GM23248 (cell line): ENCODE measurements at regions not wholly inside any gene's neighbourhood (a gene's known extent, or its start where the extent isn't known, plus 50 kb on each side); places are given as distances from the start of the nearest gene placed in this dataset.

ENCODE experiments used
- DNase-seq: peaks from one replicate; pipeline ENCODE4 v3.0.0-alpha.2; 2015
- H2AFZ ChIP-seq: fragments of 200-600 bp; sonication (generic); 2 replicates; pipeline ENCODE4 v1.6.1; 2016; ENCODE audit warnings: antibody characterized with exemption
- H3F3A ChIP-seq: fragments of 200-600 bp; sonication (generic); 2 replicates; pipeline ENCODE4 v1.6.1; 2016; ENCODE audit warnings: mild to moderate bottlenecking, antibody characterized with exemption, mixed run types; ENCODE audit not compliant: insufficient read depth
- H3K27ac ChIP-seq: fragments of 200-600 bp; sonication (generic); 2 replicates; pipeline ENCODE4 v1.5.1; 2016; ENCODE audit warnings: mild to moderate bottlenecking
- H3K27me3 ChIP-seq: fragments of 200-600 bp; sonication (generic); replicated peaks from 2 replicates; pipeline ENCODE4 v1.6.1; 2016; ENCODE audit warnings: mild to moderate bottlenecking; ENCODE audit not compliant: insufficient read depth
- H3K36me3 ChIP-seq: fragments of 200-600 bp; sonication (generic); 2 replicates; pipeline ENCODE4 v1.6.1; 2016; ENCODE audit warnings: low read depth, mild to moderate bottlenecking
- H3K4me1 ChIP-seq: fragments of 200-600 bp; sonication (generic); 2 replicates; pipeline ENCODE4 v1.6.1; 2016; ENCODE audit warnings: mild to moderate bottlenecking; ENCODE audit not compliant: insufficient read depth
- H3K4me2 ChIP-seq: fragments of 200-600 bp; sonication (generic); one replicate; pipeline ENCODE4 v1.6.1; 2016; ENCODE audit warnings: mild to moderate bottlenecking; ENCODE audit not compliant: unreplicated experiment
- H3K4me3 ChIP-seq: fragments of 200-600 bp; sonication (generic); 2 replicates; pipeline ENCODE4 v1.5.1; 2016; ENCODE audit warnings: mild to moderate bottlenecking
- H3K79me2 ChIP-seq: fragments of 200-600 bp; sonication (generic); 2 replicates; pipeline ENCODE4 v1.6.1; 2016; ENCODE audit warnings: mild to moderate bottlenecking; ENCODE audit not compliant: insufficient read depth
- H3K9ac ChIP-seq: fragments of 200-600 bp; sonication (generic); 2 replicates; pipeline ENCODE4 v1.6.1; 2016; ENCODE audit warnings: mild to moderate bottlenecking
- H3K9me2 ChIP-seq: fragments of 200-600 bp; sonication (generic); 2 replicates; pipeline ENCODE4 v1.6.1; 2016; ENCODE audit warnings: mixed run types, mild to moderate bottlenecking, moderate library complexity; ENCODE audit not compliant: insufficient read depth
- H3K9me3 ChIP-seq: fragments of 200-600 bp; sonication (generic); one replicate; pipeline ENCODE4 v1.6.1; 2017; ENCODE audit warnings: low read depth
- H4K20me1 ChIP-seq: fragments of 200-600 bp; sonication (generic); 2 replicates; pipeline ENCODE4 v1.6.0; 2016; ENCODE audit not compliant: insufficient read depth
- EZH2 ChIP-seq: fragments of 200-600 bp; sonication (generic); IDR thresholded peaks from 2 replicates; pipeline ENCODE4 v1.6.1; 2018; ENCODE audit warnings: antibody characterized with exemption, mild to moderate bottlenecking; ENCODE audit not compliant: insufficient read depth, poor library complexity, severe bottlenecking
- EZH2phosphoT487 ChIP-seq: fragments of 200-600 bp; sonication (generic); IDR thresholded peaks from 2 replicates; pipeline ENCODE4 v1.6.1; 2018; ENCODE audit warnings: antibody characterized with exemption, moderate library complexity, mild to moderate bottlenecking, low read depth; ENCODE audit not compliant: insufficient read depth
- WGBS, 2 experiments: methylation state at CpG; one replicate each; pipeline ENCODE4 v1.1.6; 2015 to 2017; ENCODE audit warnings: low lambda C conversion rate in 2 of 2, low coverage in 1 of 2; ENCODE audit errors: missing lambda C conversion rate in 2 of 2; 5-methylcytosine and 5-hydroxymethylcytosine counted together
- in situ Hi-C: fragments of 300-500 bp; cut with MboI; formaldehyde crosslinking; loops from 2 replicates; pipeline ENCODE4 v1.15.0; 2020

GRCh38 chr7:66556177-66556548 is 72.5 kb upstream of the KCTD7 start:
- peaks cover 4% of the 10 kb centered on the region; the same call in 1 of the 2 replicates for H4K20me1 ChIP-seq
- in situ Hi-C loops, result no loop called here
- TF ChIP-seq EZH2phosphoT487, result no peak
- no peak for TF ChIP-seq EZH2
- peaks cover 20% of the 10 kb centered on the region for H3K36me3 ChIP-seq
- no peaks in the 10 kb centered on the region for H3K9me3 ChIP-seq
- WGBS, 2 experiments, result 96 to 98% methylated on average over 24 to 37 of the region's 41 CpGs
- H3F3A ChIP-seq, result peaks cover 49% of the 10 kb centered on the region
- H3K4me3 ChIP-seq, result no peak overlapping the region
- H3K27ac ChIP-seq, result no peak overlapping the region
- no peak for DNase-seq
- H3K4me1 ChIP-seq, result peaks cover 39% of the 10 kb centered on the region
- H2AFZ ChIP-seq, result no peak overlapping the region
- H3K4me2 ChIP-seq, result no peak overlapping the region
- peaks cover 64% of the 10 kb centered on the region for H3K79me2 ChIP-seq
- H3K27me3 ChIP-seq, result no peaks in the 10 kb centered on the region
- no peak overlapping the region for H3K9ac ChIP-seq
- no peaks in the 10 kb centered on the region for H3K9me2 ChIP-seq

- no peak overlapping the region for H3K4me2 ChIP-seq
- peaks cover 35% of the 10 kb centered on the region for H3K4me1 ChIP-seq
- no peaks in the 10 kb centered on the region for H3K9me2 ChIP-seq
- 93 to 95% methylated on average over 49 to 54 of the region's 54 CpGs for WGBS, 2 experiments
- no peak overlapping the region for H3K9ac ChIP-seq
- no peak overlapping the region for H2AFZ ChIP-seq
- DNase-seq, result no peak
- no peak overlapping the region for H3K27ac ChIP-seq
- H3K4me3 ChIP-seq, result no peak overlapping the region
- in situ Hi-C loops, result no loop called here
- H3K27me3 ChIP-seq, result no peaks in the 10 kb centered on the region
- peaks cover 64% of the 10 kb centered on the region for H3K79me2 ChIP-seq
- peaks cover 47% of the 10 kb centered on the region for H3F3A ChIP-seq
- no peaks in the 10 kb centered on the region for H3K9me3 ChIP-seq
- peaks cover 20% of the 10 kb centered on the region for H3K36me3 ChIP-seq
- TF ChIP-seq EZH2 (no peak), EZH2phosphoT487 (no peak)
- peaks cover 4% of the 10 kb centered on the region; the same call in 1 of the 2 replicates for H4K20me1 ChIP-seq
Observed at GRCh38 chr7:66556549-66557213, 72.0 kb upstream of the KCTD7 start.

- no peak overlapping the region for H3K4me2 ChIP-seq
- TF ChIP-seq EZH2phosphoT487 (no peak), EZH2 (no peak)
- no peak overlapping the region for H3K9ac ChIP-seq
- H3K36me3 ChIP-seq, result peaks cover 20% of the 10 kb centered on the region
- peak; percentile 69 for DNase-seq
- no peak overlapping the region for H3K4me3 ChIP-seq
- H2AFZ ChIP-seq, result no peak overlapping the region
- H3K9me3 ChIP-seq, result no peaks in the 10 kb centered on the region
- no peak overlapping the region for H3K27ac ChIP-seq
- no peaks in the 10 kb centered on the region for H3K9me2 ChIP-seq
- no peaks in the 10 kb centered on the region for H3K27me3 ChIP-seq
- WGBS, 2 experiments, result 39 to 42% methylated on average over 34 to 39 of the region's 40 CpGs
- peaks cover 4% of the 10 kb centered on the region; the same call in 1 of the 2 replicates for H4K20me1 ChIP-seq
- peaks cover 71% of the 10 kb centered on the region for H3K79me2 ChIP-seq
- peaks cover 41% of the 10 kb centered on the region for H3F3A ChIP-seq
- peaks cover 29% of the 10 kb centered on the region for H3K4me1 ChIP-seq
- in situ Hi-C loops, result no loop called here
Observed at GRCh38 chr7:66557214-66558200, 71.2 kb upstream of the KCTD7 start.

- TF ChIP-seq EZH2phosphoT487, result no peak
- no peak for TF ChIP-seq EZH2
- in situ Hi-C loops, result no loop called here
- Histone ChIP-seq H3K9me2 (no peaks in the 10 kb centered on the region), H2AFZ (no peak overlapping the region), H3F3A (peaks cover 34% of the 10 kb centered on the region), H3K79me2 (peaks cover 78% of the 10 kb centered on the region), H4K20me1 (peaks cover 4% of the 10 kb centered on the region; the same call in 1 of the 2 replicates), H3K4me1 (peaks cover 21% of the 10 kb centered on the region), H3K27ac (no peak overlapping the region), H3K9ac (no peak overlapping the region), H3K4me3 (no peak overlapping the region), H3K27me3 (no peaks in the 10 kb centered on the region), H3K36me3 (peaks cover 20% of the 10 kb centered on the region), H3K9me3 (no peaks in the 10 kb centered on the region), H3K4me2 (no peak overlapping the region)
- WGBS, 2 experiments, result 76 to 78% methylated on average over 8 of the region's 8 CpGs
- DNase-seq, result no peak
Observed at GRCh38 chr7:66558201-66558641, 70.5 kb upstream of the KCTD7 start.
